ENCODE measurements at regions not wholly inside any gene's neighbourhood (a gene's known extent, or its start where the extent isn't known, plus 50 kb on each side); places are given as distances from the start of the nearest gene placed in this dataset.
"Not testable (repeated sequence)": the region's sequence is repeated elsewhere in the genome, so short reads cannot be mapped to it uniquely, and the experiment has no call there.

DNA sequence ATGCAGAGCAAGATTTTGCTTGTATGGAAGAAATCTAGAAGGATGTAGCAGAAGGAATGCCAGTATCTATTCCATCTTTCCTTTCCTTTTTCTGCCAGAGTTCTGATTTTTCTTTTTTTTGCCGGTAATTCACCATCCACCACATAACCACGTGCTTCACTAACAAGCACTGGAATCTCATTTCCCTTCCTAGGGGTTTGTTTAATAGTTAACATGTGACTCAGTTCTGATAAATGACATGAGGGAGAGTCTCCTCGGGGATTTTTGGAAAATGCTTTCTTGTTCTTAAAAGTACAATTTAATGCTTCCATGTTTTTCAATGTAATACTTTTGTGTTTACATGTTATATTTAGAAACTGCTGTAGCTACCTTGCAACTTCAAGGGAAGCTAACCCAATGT is 590.2 kb downstream of the SH2D4B start:
- no peak for DNase-seq

- DNase-seq: no peak
Measured at GRCh38 chr10:81130014-81130413, 592.3 kb downstream of the SH2D4B start.

- DNase-seq: no peak
Measured at GRCh38 chr10:81135851-81136250, 598.1 kb downstream of the SH2D4B start.

DNA sequence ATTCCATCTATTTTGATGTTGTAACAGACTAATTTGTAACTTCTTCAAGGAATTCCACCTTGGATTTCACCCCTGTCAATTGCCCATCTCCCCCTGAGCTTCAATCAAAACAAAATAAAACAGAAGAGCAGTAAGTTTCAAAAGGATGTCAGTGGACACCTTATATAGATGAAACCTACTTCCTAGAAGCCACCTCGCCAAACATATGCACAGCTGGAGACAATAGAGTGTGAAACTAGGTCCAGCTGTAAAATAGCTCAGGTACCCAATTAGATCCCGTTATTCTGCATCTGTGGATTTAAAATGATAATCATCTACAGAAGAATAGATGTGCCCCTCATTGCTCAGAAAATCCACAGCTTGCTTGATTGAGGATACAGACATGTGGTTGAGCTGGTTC is 598.6 kb downstream of the SH2D4B start:
- DNase-seq: no peak

DNA sequence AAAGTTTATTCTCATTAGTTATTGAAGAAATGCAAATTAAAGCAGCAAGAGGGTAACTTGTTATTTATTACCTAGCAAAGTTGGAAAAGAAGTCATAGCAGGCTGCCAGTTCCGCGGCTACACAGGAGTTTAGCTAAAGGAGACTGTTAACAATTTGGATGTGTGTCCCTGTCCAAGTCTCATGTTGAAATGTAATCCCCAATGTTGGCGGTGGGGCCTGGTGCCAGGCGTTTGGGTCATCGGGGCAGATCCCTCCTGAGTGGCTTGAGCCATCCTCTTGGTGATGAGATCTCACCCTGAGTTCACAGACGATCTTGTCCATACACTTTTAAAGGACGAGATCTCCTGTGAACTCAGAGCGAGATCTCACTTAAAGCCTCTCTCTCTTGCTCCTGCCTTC is 608.3 kb downstream of the SH2D4B start:
- no peak for DNase-seq

GRCh38 chr10:81146436-81146835 is 608.7 kb downstream of the SH2D4B start:
- no peak for DNase-seq

- DNase-seq: no peak
Measured at GRCh38 chr10:81152656-81153055, 615.0 kb downstream of the SH2D4B start.

- DNase-seq: no peak
Measured at GRCh38 chr10:81157681-81158080, 620.0 kb downstream of the SH2D4B start.

DNA sequence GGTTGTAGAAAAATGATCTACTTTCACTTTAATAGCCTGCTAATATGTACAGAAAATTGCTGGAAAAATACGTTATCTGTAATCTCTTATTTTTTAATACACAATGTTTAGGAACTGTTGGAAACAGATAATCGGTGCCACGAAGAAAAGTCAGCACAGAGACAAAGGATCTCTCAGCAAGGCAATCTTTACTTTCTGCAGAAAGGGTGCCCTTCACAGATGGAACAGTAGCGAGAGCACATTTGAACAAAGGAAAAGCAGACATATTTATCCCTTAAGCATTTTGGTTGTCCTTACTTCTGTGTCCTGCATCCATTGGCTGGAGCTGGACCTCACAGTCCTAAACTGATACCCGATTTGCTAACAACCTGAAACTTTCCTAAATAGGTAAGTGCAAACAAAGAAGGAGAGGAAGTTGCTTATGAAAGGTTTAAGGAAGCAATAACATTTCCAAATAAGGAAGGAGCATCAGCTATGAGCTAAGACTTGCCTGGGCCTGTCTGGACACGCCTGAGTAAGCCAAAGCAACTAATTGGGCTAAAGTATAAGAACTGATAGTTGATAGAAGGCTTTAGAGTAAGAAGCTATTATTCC is 640.0 kb downstream of the SH2D4B start:
- no peak for DNase-seq

GRCh38 chr10:81179324-81179723 is 641.6 kb downstream of the SH2D4B start:
- no peak for DNase-seq

- peak in 1 of 2 donors; percentile 15 for DNase-seq
Measured at GRCh38 chr10:81179805-81180452, 642.2 kb downstream of the SH2D4B start.

GRCh38 chr10:81182296-81182695 is 644.6 kb downstream of the SH2D4B start:
- no peak for DNase-seq

DNA sequence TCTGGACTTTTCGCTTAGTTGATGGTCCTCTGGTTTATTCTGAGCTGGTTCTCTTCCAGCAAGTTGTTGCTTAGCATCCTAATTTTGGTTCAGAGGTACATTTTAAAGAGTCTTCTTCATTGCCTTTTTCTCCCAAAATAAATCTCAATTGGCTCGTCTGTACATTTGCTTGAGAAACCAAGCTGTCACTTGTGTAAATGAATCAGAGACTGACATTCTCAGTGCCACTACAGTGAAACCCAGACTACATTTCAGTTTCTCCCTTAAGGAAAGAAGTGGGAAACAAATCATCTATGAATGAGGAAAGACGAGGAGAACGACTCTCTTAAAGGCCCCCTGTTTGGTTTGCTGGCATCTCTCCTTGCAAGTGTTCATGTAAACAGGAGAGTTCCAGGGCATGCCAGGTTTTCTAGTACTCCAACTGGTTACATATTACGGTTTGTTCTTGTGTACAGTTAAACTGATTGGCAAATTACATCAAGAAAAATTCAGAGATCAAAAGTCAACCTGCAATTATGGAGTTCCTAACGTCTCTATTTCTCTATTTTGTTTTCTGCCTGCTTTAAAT is 654.6 kb downstream of the SH2D4B start:
- DNase-seq: no peak

GRCh38 chr10:81200801-81201200 is 663.1 kb downstream of the SH2D4B start:
- no peak for DNase-seq

- not testable (repeated sequence) for DNase-seq
Measured at GRCh38 chr10:81207359-81207758, 667.6 kb upstream of the NRG3 start.

DNA sequence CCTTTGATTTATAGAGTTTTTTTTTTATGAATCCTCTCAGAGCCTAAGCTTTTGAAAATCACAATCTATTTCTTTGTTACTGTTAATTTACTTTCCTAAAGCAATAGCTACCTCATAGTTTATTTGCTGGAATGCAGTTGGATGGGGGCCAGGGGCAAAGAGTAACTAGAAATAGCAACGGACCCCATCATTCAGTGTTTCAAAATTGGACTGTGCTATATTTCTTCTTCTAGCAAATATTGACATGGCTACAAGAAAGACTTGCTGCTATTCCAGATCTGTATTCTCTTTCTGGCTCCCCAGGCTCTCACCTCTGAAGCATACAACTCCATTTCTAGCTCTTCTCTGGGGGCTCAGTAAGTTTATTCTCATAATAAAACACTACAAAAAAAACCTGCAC is 661.6 kb upstream of the NRG3 start:
- no peak for DNase-seq

- DNase-seq: no peak
Measured at GRCh38 chr10:81215498-81215897, 659.5 kb upstream of the NRG3 start.

- no peak for DNase-seq
Measured at GRCh38 chr10:81216949-81217348, 658.0 kb upstream of the NRG3 start.

DNA sequence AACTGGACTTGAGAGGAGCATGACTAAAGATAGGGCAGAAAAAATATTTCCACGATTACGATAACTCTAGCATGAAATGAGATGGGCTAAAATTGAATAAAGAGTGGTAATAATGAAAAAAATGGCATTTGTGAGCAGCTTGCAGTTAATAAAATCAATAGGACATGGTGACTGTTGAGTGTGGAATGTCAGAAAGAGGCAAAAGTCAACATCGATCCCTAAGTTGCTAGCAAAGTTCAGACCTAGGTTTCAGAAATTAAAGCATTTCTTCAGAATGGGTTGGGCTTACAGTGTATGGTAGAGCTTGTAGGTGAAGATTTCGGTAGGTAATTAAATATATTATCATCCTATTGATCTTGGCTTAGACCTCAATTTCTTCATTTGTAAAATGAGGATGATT is 656.7 kb upstream of the NRG3 start:
- DNase-seq: no peak

GRCh38 chr10:81219758-81220157 is 655.2 kb upstream of the NRG3 start:
- no peak for DNase-seq

DNA sequence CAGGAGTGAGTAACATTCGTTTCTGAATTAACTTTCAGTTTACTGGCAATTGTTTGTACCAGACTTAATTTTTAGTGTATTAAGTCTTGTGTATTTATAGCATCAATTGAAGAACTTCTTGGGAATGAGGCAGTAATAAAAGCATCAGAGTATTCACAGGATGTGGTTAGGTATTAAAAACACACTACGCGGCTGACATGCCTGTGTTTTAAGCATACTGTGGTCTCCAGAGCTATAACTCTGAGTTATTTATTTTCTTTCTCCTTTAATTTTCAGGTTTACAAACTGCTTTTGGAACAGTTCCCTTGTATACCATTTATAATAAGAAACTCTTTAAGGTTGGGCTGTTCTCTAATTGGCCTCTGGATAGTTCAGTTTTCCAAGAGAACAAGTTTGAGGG is 626.1 kb upstream of the NRG3 start:
- no peak for DNase-seq

DNA sequence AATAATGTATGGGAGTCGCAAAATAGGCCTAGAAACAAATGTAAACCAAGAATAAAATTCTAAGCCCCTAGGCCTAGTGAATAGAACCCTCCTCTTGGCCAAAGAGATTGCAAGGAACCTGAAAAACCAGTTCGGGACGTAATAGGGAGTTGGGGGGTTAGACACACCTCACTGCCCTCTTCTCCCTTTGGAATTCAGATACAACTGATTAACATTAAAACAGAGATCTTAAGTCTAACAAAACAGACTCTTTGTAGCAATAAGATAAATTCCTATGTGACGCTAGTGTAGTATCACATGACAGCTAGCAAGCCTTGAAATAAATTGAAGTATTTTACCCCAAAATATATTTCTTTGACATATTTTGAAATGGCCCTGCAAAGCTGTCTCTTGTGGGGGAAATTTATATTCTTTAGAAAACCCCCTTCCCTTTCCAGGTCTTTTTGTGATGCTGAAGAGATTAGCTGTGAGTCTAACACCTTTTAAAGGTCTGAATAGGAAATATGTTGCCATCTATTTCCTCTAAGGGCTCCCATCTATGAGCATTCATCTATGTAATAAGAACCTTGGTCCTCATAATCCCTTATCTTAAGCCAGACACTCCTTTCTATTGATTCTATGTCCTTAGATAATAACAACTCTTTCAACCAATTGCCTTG is 623.4 kb upstream of the NRG3 start:
- no peak for DNase-seq

DNA sequence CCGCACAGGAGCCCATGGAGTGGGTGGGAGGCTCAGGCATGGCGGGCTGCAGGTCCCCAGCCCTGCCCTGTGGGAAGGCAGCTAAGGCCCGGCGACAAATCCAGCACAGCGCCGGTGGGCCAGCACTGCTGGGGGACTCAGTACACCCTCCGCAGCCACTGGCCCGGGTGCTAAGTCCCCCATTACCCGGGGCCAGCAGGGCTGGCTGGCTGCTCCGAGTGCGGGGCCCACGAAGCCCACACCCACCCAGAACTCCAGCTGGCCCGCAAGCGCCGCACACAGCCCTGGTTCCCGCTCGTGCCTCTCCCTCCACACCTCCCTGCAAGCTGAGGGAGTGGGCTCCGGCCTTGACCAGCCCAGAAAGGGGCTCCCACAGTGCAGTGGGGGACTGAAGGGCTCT is 610.0 kb upstream of the NRG3 start:
- not testable (repeated sequence) for DNase-seq

DNA sequence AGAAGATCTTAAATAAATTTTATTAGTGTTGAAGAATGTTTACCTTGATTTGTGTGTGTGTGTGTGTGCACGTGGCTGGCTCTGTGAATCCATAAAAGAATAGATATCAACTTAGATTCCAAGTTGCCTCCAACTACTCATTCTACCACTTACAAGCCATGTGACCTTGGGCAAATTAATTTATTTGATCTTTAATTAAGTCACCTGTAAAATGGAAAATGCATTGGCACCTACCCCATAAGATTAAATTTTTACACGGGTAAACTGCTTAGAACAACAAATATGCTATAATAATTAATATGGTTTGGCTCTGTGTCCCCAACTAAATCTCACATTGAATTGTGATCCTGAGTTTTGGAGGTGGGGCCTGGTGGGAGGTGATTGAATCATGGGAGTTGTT is 604.9 kb upstream of the NRG3 start:
- DNase-seq: no peak

Measured in inflammatory macrophage (primary cell).